ENCODE measurements at regions not wholly inside any gene's neighbourhood (a gene's known extent, or its start where the extent isn't known, plus 50 kb on each side); places are given as distances from the start of the nearest gene placed in this dataset.

DNA sequence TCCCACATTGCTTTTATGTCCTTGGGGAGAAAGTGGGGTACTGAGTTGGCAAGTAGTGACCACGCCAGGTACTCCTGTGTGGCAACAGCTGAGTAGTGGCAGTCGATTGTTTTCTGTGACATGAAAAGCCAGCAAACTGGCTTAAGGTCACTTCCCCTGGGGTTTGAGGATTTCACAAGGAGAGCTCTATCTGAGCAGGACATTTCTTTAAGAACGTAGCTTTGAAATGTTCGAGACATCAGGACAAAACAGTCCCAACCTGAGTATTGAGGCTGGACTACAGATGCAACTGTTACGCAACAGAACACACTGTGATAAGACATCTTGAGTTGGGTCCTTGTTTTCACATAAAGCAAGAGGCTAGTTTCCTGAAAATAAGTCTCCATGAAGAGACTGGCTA lies 146.7 kb upstream of the KLF14 start:
- no peak for DNase-seq (ENCODE audit: low spot score)

DNA sequence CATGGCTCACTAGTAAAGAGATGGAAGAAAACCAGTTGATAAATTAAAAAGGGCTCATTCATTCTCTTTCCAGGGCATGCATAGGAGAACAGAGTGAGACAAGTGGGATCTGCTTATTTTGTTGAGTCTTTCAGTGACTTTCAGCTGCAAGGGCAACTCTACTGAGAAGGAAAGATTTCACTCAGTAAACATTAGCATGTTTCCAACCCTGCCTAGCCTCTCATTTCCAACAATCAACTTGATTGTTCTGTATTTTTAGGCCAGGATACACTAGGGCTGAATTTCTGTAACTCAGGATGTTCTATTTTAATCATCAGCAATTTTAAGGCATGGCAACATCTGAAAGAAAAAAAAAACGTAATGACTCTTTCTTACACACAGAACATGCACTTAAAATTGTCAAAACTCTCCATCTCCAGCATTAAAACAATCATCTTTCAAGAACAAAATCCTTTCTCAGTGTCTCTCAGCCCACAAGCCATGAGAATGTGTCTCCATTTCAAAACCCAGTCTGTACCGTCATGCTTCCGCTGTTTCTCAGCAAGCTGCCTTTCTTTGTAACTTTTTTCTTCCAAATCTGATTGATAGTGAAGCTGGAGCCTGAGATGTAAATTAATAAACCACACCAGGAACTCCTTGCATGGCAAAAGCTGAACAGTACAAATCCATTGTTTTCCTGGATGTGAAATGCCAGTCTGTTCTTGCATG lies 147.2 kb upstream of the KLF14 start:
- no peak for DNase-seq (ENCODE audit: low spot score)

DNA sequence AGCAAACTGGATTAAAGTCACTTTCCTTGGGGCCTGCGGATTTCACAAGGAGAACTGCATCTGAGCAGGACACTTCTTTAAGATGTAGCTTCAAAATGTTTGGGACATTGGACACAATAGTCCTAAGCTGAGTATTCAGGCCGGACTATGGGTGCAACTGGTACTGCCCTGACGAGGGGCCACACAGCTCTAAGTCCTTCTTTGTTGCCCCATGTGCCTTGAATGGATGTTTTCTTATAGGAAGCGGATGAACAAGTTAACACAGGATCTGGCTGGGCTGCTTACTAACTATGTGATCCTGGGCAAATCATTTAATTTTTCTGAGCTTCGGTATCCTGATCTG lies 147.8 kb upstream of the KLF14 start:
- no peak for DNase-seq (ENCODE audit: low spot score)

DNA sequence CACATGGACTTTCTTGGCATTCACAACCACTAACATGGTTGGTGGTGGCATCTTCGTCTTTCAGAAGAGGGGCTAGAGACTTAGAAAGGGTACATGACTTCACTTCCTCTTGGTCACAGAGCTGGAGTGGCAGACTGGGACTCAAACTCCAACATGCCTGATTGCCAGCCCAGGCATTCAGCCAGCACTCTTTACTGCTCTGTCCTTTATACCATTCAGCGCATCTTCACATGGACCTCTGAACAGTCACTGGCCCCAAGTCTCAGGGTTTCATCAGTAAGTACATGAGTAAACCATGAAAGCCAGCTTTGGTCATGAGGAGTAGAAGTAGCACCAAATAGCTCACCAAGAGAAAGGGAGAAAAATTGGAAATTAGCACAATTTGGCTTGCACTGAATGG lies 148.4 kb upstream of the KLF14 start:
- no peak for DNase-seq (ENCODE audit: low spot score)

GRCh38 chr7:130883928-130884327 lies 149.9 kb upstream of the KLF14 start:
- no peak for DNase-seq (ENCODE audit: low spot score)

DNA sequence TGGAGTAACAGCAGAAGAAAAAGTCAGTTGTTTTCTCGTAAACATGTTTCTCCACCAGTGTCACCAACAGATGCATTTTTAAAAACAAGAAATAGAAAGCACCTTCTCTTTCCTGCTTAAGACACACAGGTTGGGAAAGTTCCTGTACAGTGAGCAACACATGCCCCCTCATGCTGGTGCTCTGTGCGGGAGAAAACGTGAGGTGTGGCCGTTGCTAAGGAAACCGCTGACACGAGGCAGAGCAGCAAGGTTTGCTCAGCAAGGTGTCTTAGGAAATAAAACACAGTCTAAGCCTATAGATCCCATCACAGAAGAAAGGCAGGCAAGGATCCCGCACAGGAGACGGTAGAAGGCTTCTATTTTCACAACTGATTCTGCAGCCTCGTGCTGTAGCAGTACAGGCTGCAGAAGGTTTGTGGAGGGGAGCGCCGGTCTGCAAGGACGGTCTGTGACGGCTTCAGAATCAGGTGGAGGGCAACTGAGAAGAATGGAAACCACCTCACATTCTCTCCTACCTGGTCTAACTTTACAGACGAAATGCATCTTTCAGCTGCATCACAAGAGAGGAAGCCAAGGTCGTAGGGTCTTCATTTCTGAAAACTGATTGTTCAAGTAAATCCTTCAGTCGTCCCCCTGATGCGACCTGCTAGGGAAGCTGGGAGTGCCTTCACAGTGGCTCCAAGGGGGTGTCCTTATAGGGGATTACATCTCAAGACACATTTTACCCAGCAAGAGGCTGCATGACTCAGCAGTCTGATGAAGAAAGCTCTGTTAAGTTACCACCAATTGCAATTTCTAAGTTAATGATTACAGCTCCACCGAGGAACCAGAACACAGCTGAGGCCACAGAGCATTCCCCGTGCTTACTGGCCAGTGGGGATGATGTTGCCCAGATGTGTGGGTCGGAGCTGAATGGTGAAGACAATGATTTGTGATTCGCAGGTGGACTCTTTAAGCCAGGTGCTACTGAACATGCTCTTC lies 150.7 kb upstream of the KLF14 start:
- no peak for DNase-seq (ENCODE audit: low spot score)

GRCh38 chr7:130886438-130887135 lies 152.6 kb upstream of the KLF14 start:
- DNase-seq (ENCODE audit: low spot score), result no peak

DNA sequence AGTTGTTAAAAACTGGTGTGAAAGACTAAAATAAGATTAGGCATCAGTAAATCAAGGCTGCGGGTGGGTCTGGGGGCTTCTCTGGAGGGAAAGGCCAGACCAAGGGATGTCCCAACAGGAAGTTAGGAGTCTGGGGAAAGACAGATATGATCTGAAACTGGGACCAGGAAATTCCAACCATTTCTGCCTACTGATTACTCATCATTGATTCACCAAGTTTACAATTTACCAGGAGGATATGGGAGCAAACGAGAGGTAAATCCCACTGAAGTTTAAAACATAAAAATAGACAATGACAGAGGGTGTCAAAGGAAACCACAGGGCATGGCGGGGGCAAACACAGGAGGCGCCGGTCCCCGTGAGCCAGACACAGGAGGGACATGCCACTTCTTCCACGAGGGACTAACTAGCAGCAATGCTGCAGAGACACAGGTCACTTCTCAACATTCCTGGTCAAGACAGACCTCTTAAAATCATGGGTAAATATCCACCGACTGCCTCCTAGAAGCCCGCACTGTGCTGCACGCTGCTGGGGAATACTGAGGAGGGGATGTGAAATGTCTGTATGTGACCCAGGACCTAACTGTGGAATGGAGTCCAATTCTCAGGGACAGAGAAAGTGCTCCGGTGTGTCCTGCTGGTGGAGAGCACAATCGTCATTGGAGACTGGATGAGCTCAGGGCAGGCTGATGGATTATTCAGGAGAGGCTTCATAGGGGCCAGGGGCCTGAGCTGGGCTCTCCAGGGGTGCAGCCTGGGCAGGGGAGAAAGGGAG lies 153.4 kb upstream of the KLF14 start:
- DNase-seq (ENCODE audit: low spot score), result no peak

- DNase-seq (ENCODE audit: low spot score), result no peak
Observed at GRCh38 chr7:130887957-130888371, 154.0 kb upstream of the KLF14 start.

DNA sequence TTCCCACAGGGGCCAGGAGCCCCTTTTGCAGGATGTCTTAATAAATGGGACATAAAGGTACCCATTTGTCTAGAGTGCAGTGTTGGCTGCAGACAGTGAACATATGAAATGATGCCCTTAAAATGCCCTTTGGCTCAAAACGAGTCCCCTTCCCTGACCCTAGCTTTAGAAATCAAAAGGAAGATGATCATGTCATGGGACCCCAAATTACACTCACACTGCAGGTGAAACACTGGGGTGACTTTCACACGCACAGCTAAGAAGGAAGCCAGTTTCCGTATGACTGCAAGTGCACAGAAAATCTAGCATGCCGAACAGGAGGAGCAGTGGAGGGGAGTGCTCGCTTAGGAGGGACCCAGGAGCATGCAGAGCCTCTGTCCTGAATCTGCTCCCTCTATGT lies 154.5 kb upstream of the KLF14 start:
- no peak for DNase-seq (ENCODE audit: low spot score)

GRCh38 chr7:130890176-130891020 lies 156.4 kb upstream of the KLF14 start:
- DNase-seq (ENCODE audit: low spot score), result no peak

- DNase-seq (ENCODE audit: low spot score), result no peak
Observed at GRCh38 chr7:130891254-130892094, 157.5 kb upstream of the KLF14 start.

DNA sequence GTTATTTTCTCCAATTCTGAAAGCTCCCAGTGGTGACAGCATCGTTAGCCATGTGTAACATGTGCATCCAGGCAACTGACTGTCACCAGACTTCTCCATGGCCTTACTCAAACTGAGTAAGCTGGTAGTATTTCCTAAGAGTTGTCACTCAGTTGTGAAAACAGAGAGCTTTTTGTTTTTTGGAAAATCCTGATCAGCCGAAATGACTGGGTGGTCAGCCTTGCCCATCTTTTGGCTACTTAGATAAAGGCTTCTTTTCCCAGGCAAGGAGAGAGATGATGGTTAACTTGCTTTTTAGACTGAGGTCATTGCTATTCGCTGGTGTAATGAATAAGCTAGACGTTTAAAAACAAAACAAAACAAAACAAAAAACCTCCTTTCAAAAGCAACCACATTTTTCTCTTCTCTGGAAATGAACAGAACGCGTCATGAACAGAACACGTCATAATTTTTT lies 159.5 kb upstream of the KLF14 start:
- DNase-seq (ENCODE audit: low spot score), result peak; percentile 74

DNA sequence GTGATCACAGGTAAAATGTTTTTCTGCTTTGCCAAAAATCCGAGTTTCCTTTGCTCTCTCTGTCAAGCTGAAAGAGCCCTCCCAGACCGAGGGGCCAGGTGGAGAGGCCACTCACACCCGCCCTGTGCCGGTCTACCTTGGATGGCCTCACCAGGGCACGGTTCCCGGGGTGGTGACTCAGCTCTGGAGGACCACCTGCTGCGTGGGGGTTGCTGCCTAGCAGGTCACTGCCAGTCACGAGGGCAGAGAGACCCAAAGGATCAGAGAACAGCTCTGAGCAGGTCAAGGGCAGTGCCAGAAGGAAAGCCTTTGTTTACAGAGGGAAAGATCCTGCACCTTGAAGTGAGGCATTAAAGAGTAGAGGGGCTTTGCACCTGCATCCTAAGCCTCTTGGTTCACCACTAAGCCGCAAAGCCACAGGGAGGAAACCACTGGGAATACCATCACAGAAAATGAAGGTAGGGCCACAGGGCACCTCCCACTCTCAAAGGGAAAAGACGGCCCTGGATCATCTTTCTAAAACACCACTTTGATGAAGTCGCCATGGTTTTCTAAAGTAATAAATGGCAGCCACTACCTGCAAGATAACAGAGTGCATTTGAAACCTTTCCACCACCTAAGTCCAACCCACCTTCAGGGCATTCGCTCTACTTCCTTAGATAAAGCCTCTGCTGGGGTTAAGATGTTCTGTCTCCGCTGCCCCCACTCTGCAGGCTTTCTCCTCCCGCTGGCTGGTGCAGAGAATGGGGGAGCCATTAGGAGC lies 160.3 kb upstream of the KLF14 start:
- no peak for DNase-seq (ENCODE audit: low spot score)

- no peak for DNase-seq (ENCODE audit: low spot score)
Observed at GRCh38 chr7:130894909-130895750, 161.1 kb upstream of the KLF14 start.

GRCh38 chr7:130896051-130896881 lies 162.3 kb upstream of the KLF14 start:
- DNase-seq (ENCODE audit: low spot score), result no peak

GRCh38 chr7:130896898-130897514 lies 163.0 kb upstream of the KLF14 start:
- DNase-seq (ENCODE audit: low spot score), result peak; percentile 82

All from globus pallidus (tissue), 1 donor.